MM.1S (cell line): ENCODE measurements at regions not wholly inside any gene's neighbourhood (a gene's known extent, or its start where the extent isn't known, plus 50 kb on each side); places are given as distances from the start of the nearest gene placed in this dataset.

Experiments used
- DNase-seq: peaks from one replicate; pipeline ENCODE4 v3.0.0-alpha.2; 2015
- H2AFZ ChIP-seq: fragments of 300-600 bp; sonication (generic); 2 replicates; pipeline ENCODE4 v1.6.0; 2016; ENCODE audit warnings: antibody characterized with exemption, low read length
- H3F3A ChIP-seq: fragments of 300-600 bp; sonication (generic); 2 replicates; pipeline ENCODE4 v1.6.1; 2016; ENCODE audit warnings: mild to moderate bottlenecking, antibody characterized with exemption, low read length, moderate library complexity, mixed read lengths; ENCODE audit not compliant: insufficient read depth
- H3K27ac ChIP-seq: fragments of 300-600 bp; sonication (generic); 2 replicates; pipeline ENCODE4 v1.5.1; 2016; ENCODE audit warnings: mild to moderate bottlenecking, low read length
- H3K27me3 ChIP-seq: fragments of 300-600 bp; sonication (generic); replicated peaks from 2 replicates; pipeline ENCODE4 v1.6.0; 2016; ENCODE audit warnings: low read length; ENCODE audit not compliant: insufficient read depth
- H3K36me3 ChIP-seq: fragments of 300-600 bp; sonication (generic); replicated peaks from 2 replicates; pipeline ENCODE4 v1.6.1; 2016; ENCODE audit warnings: mild to moderate bottlenecking, low read length, mixed read lengths; ENCODE audit not compliant: insufficient read depth
- H3K4me1 ChIP-seq: fragments of 300-600 bp; sonication (generic); 2 replicates; pipeline ENCODE4 v1.6.1; 2016; ENCODE audit warnings: low read length, mixed read lengths
- H3K4me2 ChIP-seq: fragments of 300-600 bp; sonication (generic); 2 replicates; pipeline ENCODE4 v1.6.0; 2016; ENCODE audit warnings: low read depth, low read length
- H3K4me3 ChIP-seq: fragments of 300-600 bp; sonication (generic); 2 replicates; pipeline ENCODE4 v1.5.1; 2016; ENCODE audit warnings: low read length, mixed read lengths
- H3K79me2 ChIP-seq: fragments of 300-600 bp; sonication (generic); 2 replicates; pipeline ENCODE4 v1.6.1; 2016; ENCODE audit warnings: mixed run types, low read length, mixed read lengths
- H3K9ac ChIP-seq: fragments of 300-600 bp; sonication (generic); 2 replicates; pipeline ENCODE4 v1.6.1; 2016; ENCODE audit warnings: low read length, mixed read lengths
- H3K9me2 ChIP-seq: fragments of 300-600 bp; sonication (generic); replicated peaks from 2 replicates; pipeline ENCODE4 v1.6.1; 2016; ENCODE audit warnings: mild to moderate bottlenecking, low read length, mixed read lengths; ENCODE audit not compliant: insufficient read depth
- H3K9me3 ChIP-seq: fragments of 300-600 bp; sonication (generic); replicated peaks from 2 replicates; pipeline ENCODE4 v1.6.1; 2016; ENCODE audit warnings: mild to moderate bottlenecking, low read length, mixed read lengths; ENCODE audit not compliant: insufficient read depth
- H4K20me1 ChIP-seq: fragments of 300-600 bp; sonication (generic); 2 replicates; pipeline ENCODE4 v1.6.1; 2016; ENCODE audit warnings: mild to moderate bottlenecking, low read length, moderate library complexity, mixed read lengths; ENCODE audit not compliant: insufficient read depth
- EZH2 ChIP-seq: fragments of 300-600 bp; sonication (generic); optimal IDR thresholded peaks from 2 replicates; pipeline ENCODE3; 2017; ENCODE audit warnings: low read depth, mild to moderate bottlenecking, antibody characterized with exemption, low read length, mixed read lengths
- EZH2phosphoT487 ChIP-seq: fragments of 300-600 bp; sonication (generic); IDR thresholded peaks from 2 replicates; pipeline ENCODE4 v1.6.1; 2018; ENCODE audit warnings: antibody characterized with exemption, low read length
- TF ChIP-seq, protein P1 (sequence below): fragments of 300-600 bp; sonication (generic); IDR thresholded peaks from 2 replicates; pipeline ENCODE4 v1.5.1; 2016; ENCODE audit warnings: antibody characterized with exemption, low read length, mixed read lengths

DNA sequence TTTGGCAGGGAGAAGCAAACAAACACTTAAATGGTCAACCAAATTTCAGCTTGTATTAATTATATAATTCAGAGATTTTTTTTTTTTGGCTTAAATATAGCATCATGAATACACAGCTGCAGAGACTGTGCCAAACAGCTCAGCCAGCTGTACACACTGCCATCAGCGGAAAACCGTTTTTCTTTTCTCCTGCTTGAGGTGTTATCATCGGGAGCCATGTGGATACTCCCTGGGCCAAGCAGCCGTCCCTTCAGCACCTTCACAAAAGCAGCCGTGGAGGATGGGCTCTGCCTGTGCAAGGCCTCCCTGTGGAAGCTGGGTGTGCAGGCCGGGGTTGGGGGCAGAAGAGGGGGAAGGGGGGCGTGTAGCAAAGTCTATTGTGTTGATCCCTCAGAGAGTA is 85.0 kb downstream of the NUF2 start:
- H3K79me2 ChIP-seq: no peaks in the 10 kb centered on the region
- no peak for DNase-seq
- H3K9ac ChIP-seq: no peak overlapping the region
- H2AFZ ChIP-seq: no peak overlapping the region
- no peaks in the 10 kb centered on the region for H3K9me3 ChIP-seq
- H3K4me3 ChIP-seq: no peak overlapping the region
- H3K4me1 ChIP-seq: no peaks in the 10 kb centered on the region
- H4K20me1 ChIP-seq: no peaks in the 10 kb centered on the region
- H3K36me3 ChIP-seq: no peaks in the 10 kb centered on the region
- no peak overlapping the region for H3K27ac ChIP-seq
- H3K9me2 ChIP-seq: no peaks in the 10 kb centered on the region
- H3K4me2 ChIP-seq: no peak overlapping the region
- no peaks in the 10 kb centered on the region for H3K27me3 ChIP-seq
- no peaks in the 10 kb centered on the region for H3F3A ChIP-seq
- TF ChIP-seq EZH2: no peak
- TF ChIP-seq, protein P1, sequence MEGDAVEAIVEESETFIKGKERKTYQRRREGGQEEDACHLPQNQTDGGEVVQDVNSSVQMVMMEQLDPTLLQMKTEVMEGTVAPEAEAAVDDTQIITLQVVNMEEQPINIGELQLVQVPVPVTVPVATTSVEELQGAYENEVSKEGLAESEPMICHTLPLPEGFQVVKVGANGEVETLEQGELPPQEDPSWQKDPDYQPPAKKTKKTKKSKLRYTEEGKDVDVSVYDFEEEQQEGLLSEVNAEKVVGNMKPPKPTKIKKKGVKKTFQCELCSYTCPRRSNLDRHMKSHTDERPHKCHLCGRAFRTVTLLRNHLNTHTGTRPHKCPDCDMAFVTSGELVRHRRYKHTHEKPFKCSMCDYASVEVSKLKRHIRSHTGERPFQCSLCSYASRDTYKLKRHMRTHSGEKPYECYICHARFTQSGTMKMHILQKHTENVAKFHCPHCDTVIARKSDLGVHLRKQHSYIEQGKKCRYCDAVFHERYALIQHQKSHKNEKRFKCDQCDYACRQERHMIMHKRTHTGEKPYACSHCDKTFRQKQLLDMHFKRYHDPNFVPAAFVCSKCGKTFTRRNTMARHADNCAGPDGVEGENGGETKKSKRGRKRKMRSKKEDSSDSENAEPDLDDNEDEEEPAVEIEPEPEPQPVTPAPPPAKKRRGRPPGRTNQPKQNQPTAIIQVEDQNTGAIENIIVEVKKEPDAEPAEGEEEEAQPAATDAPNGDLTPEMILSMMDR: no peak
- TF ChIP-seq EZH2phosphoT487: no peak

DNA sequence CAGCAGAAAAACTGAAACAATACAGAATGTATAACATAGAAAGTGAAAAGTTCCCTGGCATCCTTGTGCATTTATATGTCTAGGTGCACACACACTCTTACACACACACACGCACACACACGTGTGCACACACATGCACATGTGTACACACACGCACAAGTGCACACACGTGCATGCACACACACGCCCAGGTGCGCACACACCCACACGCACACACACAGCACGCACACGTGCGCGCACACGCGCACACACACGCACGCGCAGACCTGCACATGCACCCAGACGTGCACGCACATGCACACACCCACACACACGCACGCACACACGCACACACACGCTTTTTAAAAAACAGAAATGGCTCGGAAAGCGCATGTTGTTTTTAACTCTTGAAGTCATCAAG is 86.5 kb downstream of the NUF2 start:
- no peaks in the 10 kb centered on the region for H3K27me3 ChIP-seq
- no peaks in the 10 kb centered on the region for H3K4me1 ChIP-seq
- H4K20me1 ChIP-seq: no peaks in the 10 kb centered on the region
- H3K27ac ChIP-seq: no peak overlapping the region
- no peak for DNase-seq
- no peaks in the 10 kb centered on the region for H3F3A ChIP-seq
- H3K9me2 ChIP-seq: no peaks in the 10 kb centered on the region
- no peak overlapping the region for H2AFZ ChIP-seq
- TF ChIP-seq EZH2phosphoT487 (no peak), EZH2 (no peak)
- TF ChIP-seq, protein P1: no peak
- H3K79me2 ChIP-seq: no peaks in the 10 kb centered on the region
- H3K36me3 ChIP-seq: no peaks in the 10 kb centered on the region
- no peak overlapping the region for H3K4me2 ChIP-seq
- no peak overlapping the region for H3K9ac ChIP-seq
- no peaks in the 10 kb centered on the region for H3K9me3 ChIP-seq
- no peak overlapping the region for H3K4me3 ChIP-seq

DNA sequence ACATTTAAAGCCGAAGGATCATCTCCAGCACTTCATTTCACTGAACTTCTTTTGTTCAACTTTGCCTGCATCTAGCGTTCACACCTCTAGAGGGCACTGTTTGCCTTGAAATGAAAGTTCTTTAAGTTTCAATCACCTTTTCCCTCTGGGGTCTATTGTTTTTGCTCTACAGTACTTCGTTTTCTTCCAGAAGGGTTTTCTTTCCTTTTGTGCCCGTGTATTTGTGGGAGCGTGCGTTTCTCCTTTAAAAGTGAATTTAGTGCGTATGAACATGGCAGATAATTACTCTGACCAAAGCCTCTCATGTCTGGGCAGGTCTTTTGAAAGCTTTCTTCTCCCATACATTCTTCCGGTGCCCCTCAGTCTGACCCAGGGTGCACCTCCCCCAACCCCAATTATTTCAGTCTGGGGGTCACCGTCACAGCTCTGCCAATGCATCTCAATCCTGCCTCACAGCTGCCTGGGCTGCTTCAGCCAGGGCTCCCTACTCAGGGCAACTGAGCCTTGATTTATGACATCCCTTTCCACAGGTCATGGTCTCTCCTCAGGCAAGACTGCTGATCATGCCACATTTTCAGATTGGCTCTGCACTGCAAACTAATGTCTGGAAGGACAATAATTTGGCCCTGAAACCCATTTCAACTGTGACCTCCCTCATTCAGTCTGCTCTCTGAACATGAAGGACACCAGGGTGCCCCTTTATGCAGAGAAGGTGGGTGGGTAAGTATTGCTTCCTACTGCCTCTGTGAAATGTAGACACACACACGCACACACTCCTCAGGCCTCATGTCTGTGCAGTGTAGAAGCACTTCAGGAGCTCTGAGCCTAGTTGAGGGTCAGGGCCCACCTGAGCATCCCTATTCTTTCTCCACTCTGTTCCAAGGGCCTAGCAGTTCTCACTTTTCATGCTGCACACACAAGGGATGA is 88.6 kb downstream of the NUF2 start:
- DNase-seq: peak; percentile 78
- no peaks in the 10 kb centered on the region for H3K9me2 ChIP-seq
- H3K27ac ChIP-seq: no peak overlapping the region
- no peaks in the 10 kb centered on the region for H3K27me3 ChIP-seq
- peak overlapping the region; percentile 16; the same call in 1 of the 2 replicates for H3K4me2 ChIP-seq
- H3K9ac ChIP-seq: no peak overlapping the region
- no peaks in the 10 kb centered on the region for H3K36me3 ChIP-seq
- no peaks in the 10 kb centered on the region for H3K9me3 ChIP-seq
- no peaks in the 10 kb centered on the region for H4K20me1 ChIP-seq
- H3K4me3 ChIP-seq: no peak overlapping the region
- H3K4me1 ChIP-seq: no peaks in the 10 kb centered on the region
- TF ChIP-seq, protein P1: peak; percentile 96
- TF ChIP-seq EZH2phosphoT487: no peak
- H2AFZ ChIP-seq: 0 out of 2 replicates have a peak overlapping the region, but pooled peaks have one; percentile 2
- H3K79me2 ChIP-seq: no peaks in the 10 kb centered on the region
- no peaks in the 10 kb centered on the region for H3F3A ChIP-seq
